HFF-Myc (cell line): ENCODE measurements at regions not wholly inside any gene's neighbourhood (a gene's known extent, or its start where the extent isn't known, plus 50 kb on each side); places are given as distances from the start of the nearest gene placed in this dataset.
"Not testable (repeated sequence)": the region's sequence is repeated elsewhere in the genome, so short reads cannot be mapped to it uniquely, and the experiment has no call there.

Source experiments
- DNase-seq: peaks from one replicate; pipeline ENCODE4 v3.0.0-alpha.2; 2011; ENCODE audit warnings: low read depth; ENCODE audit errors: extremely low read depth
- H3K4me3 ChIP-seq: replicated peaks from 2 replicates; pipeline ENCODE4 v1.5.1; 2011; ENCODE audit warnings: low read depth, mild to moderate bottlenecking, control low read depth, low read length
- TF ChIP-seq, protein P1 (sequence below): IDR thresholded peaks from 2 replicates; pipeline ENCODE4 v1.5.1; 2012; ENCODE audit warnings: mild to moderate bottlenecking, low read depth, low read length, control low read depth; ENCODE audit errors: missing control alignments

DNA sequence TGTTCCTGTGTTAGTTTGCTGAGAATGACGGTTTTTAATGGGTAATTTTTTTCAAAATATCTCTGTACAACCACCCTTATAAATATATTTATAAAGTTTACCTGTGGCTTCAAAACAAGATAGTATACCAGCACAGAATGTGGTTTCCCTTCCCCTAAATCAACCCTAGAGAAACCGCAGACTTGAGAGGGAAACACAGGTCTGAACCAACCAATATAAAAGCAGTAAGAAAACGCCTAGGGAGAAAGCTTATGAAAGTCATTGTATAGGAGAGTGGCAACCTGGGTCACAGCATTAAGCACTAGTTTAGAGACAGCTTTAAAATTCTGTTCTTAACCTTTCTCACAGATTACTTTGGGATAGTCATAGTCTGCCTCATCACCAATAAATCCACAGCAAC is 180.6 kb upstream of the LHX8 start:
- H3K4me3 ChIP-seq: no peak overlapping the region
- no peak for DNase-seq
- TF ChIP-seq, protein P1, sequence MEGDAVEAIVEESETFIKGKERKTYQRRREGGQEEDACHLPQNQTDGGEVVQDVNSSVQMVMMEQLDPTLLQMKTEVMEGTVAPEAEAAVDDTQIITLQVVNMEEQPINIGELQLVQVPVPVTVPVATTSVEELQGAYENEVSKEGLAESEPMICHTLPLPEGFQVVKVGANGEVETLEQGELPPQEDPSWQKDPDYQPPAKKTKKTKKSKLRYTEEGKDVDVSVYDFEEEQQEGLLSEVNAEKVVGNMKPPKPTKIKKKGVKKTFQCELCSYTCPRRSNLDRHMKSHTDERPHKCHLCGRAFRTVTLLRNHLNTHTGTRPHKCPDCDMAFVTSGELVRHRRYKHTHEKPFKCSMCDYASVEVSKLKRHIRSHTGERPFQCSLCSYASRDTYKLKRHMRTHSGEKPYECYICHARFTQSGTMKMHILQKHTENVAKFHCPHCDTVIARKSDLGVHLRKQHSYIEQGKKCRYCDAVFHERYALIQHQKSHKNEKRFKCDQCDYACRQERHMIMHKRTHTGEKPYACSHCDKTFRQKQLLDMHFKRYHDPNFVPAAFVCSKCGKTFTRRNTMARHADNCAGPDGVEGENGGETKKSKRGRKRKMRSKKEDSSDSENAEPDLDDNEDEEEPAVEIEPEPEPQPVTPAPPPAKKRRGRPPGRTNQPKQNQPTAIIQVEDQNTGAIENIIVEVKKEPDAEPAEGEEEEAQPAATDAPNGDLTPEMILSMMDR: no peak

DNA sequence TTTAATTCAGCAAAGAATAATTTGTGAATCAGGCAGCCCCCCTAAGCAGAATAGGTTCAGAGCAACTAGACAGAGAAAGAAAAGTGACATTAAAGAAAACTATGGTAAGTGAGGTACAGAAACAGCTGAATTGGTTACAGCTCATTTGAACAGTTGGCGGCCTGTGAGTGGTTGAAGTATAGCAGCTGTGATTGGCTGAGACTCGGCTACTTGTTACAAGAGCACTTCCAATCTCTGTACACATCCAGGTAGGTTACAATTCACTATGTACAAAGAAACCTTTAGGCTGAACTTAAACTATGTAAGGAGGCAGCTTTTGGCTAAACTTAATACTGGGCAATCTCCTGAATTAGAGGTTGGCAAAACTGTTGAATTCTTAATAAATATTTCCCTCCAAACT is 171.1 kb upstream of the LHX8 start:
- TF ChIP-seq, protein P1: no peak
- no peak for DNase-seq
- no peak overlapping the region for H3K4me3 ChIP-seq

DNA sequence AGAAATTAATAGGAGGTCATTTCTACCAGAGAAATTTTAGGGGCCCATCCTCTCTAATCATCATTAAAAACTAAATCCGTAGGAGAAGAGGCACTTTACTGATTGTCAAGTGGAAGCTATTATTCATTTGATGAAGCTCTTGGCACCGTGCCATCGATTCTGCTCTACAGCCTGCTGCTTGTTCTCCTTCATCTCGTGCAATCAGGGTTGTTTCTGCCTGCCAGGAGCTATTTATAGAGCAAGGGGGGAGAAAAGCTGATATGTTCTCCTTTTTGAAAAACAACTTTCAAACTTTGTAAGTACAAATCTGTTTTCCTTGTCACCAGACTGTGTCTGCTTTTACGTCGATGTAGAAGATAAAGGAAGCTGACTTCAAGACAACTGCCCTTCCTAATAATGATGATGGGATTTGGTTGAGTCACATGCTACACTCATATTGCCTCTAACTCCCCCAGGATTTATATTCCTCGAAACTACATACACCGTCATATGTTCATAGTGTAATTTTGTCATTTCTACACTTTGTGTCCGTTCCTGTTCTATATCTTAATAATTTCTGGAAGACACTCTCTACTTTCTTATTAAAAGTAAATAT is 169.6 kb upstream of the LHX8 start:
- DNase-seq: no peak
- TF ChIP-seq, protein P1: no peak
- H3K4me3 ChIP-seq: no peak overlapping the region

DNA sequence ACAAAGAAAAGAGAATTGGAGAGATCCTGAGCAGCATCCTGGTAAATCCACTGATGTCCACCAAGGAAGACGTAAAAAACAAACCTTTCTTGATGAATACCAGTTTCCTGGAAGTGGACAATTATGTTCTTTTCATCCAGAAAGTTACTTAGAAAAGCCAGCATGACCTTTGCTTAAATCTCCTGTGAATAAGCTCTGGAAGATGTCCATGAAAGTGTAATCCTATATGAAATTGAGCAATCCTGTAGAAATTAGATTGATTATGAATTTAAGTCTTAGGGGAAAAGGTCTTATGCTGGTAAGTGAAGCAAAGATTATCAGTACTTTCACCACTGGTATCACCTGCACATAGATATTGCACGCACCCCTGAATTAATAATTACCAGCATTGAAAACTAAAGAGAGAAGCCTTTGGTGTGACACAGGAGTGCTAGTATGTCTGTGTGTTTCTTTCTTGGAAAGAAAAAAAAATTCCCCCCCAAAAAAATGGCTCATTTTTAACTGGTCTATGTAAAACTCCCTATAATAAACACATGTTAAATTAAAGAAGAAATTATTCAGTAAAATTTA is 164.5 kb upstream of the LHX8 start:
- no peak overlapping the region for H3K4me3 ChIP-seq
- TF ChIP-seq, protein P1: no peak
- DNase-seq: no peak

DNA sequence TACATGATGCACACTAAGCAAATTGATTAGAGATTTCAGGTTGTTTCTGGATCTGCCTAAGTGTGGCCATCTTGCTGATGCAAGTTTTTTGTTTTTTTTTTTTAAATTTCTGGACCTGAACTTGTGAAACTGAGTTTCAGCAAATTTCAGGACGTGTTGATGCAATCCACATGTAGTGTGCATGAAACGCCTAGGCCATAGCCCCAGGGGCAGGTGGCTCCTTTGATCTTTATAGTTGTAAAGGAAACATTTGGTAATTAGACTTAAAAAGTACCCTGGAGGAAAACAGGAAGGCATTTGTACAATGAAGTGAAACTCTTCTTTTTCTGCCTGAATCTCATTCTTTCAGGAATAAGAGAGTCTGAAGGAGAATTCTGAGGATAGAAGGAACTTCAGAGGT is 162.2 kb upstream of the LHX8 start:
- TF ChIP-seq, protein P1: no peak

DNA sequence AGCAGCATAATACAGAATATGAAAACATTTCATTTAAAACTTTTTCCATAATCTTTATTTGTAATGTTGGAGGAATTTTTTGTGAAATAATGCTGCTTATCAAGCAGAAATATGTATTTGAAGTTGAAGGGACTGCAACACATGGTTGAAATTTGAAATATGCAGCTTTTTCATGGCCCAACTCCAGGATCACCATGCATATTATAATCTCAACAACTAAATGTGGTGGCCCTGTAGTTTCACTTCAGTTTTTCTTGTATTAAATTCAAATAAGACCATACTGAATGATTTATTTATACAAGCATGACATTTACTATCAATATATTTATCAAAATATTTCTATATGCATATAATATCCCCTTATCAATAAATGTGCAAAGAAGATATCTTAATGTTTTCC is 157.7 kb upstream of the LHX8 start:
- H3K4me3 ChIP-seq: no peak overlapping the region
- TF ChIP-seq, protein P1: no peak
- no peak for DNase-seq

More for the DNA sequence above, 162.2 kb upstream of the LHX8 start:
- no peak for DNase-seq
- no peak overlapping the region for H3K4me3 ChIP-seq

DNA sequence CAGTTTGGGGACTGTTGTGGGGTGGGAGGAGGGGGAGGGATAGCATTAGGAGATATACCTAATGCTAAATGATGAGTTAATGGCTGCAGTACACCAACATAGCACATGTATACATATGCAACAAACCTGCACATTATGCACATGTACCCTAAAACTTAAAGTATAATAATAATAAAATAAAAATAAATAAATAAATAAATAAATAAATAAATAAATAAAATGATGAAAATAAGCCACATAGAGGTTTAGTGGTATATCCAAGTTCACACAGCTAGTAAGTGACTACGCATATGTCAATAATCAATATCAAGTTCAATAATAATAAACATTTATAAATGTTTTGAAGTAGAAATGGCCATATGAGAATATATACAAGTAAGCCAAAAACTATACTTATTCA is 141.7 kb upstream of the LHX8 start:
- not testable (repeated sequence) for DNase-seq

More for the DNA sequence above, 141.7 kb upstream of the LHX8 start:
- H3K4me3 ChIP-seq: not testable (repeated sequence)
